Parathyroid adenoma (tissue), 2 donors: ENCODE measurements at regions not wholly inside any gene's neighbourhood (a gene's known extent, or its start where the extent isn't known, plus 50 kb on each side); places are given as distances from the start of the nearest gene placed in this dataset.

ENCODE experiments used
- H2AFZ ChIP-seq: fragments of 300-600 bp; sonication (generic); one replicate; pipeline ENCODE4 v1.7.0; 2017; ENCODE audit warnings: antibody characterized with exemption, mild to moderate bottlenecking
- H3K27ac ChIP-seq: fragments of 300-600 bp; sonication (generic); one replicate; pipeline ENCODE4 v1.7.0; 2017
- H3K27me3 ChIP-seq: fragments of 300-600 bp; sonication (generic); one replicate; pipeline ENCODE4 v1.7.0; 2017; ENCODE audit warnings: low read length; ENCODE audit not compliant: control insufficient read depth, insufficient read depth
- H3K36me3 ChIP-seq: fragments of 300-600 bp; sonication (generic); one replicate; pipeline ENCODE4 v1.7.0; 2017; ENCODE audit warnings: low read length; ENCODE audit not compliant: control insufficient read depth, insufficient read depth
- H3K4me1 ChIP-seq: fragments of 300-600 bp; sonication (generic); one replicate; pipeline ENCODE4 v1.7.0; 2017; ENCODE audit warnings: control low read depth
- H3K4me2 ChIP-seq: fragments of 300-600 bp; sonication (generic); one replicate; pipeline ENCODE4 v1.7.0; 2017; ENCODE audit warnings: low read length
- H3K4me3 ChIP-seq: fragments of 300-600 bp; sonication (generic); one replicate; pipeline ENCODE4 v1.7.0; 2017; ENCODE audit warnings: low read depth, low read length
- H3K79me2 ChIP-seq: fragments of 300-600 bp; sonication (generic); one replicate; pipeline ENCODE4 v1.7.0; 2017; ENCODE audit warnings: control low read depth
- H3K9ac ChIP-seq: fragments of 300-600 bp; sonication (generic); one replicate; pipeline ENCODE4 v1.7.0; 2017; ENCODE audit warnings: mild to moderate bottlenecking
- H3K9me3 ChIP-seq: fragments of 300-600 bp; sonication (generic); one replicate; pipeline ENCODE4 v1.7.0; 2017; ENCODE audit warnings: low read length; ENCODE audit not compliant: control insufficient read depth
- CTCF ChIP-seq: fragments of 300-600 bp; sonication (generic); IDR thresholded peaks from one replicate; pipeline ENCODE4 v1.7.0; 2017; ENCODE audit warnings: antibody characterized with exemption, mild to moderate bottlenecking
- donor health status: primary hyperparathyroidism.

GRCh38 chr7:37540917-37541316 lies 92.3 kb upstream of the ELMO1 start:
- Histone ChIP-seq H3K36me3 (no peaks in the 10 kb centered on the region), H3K79me2 (no peaks in the 10 kb centered on the region), H3K4me1 (no peaks in the 10 kb centered on the region), H3K27ac (no peak overlapping the region), H2AFZ (no peak overlapping the region), H3K9me3 (no peaks in the 10 kb centered on the region), H3K27me3 (no peaks in the 10 kb centered on the region), H3K4me3 (no peak overlapping the region), H3K9ac (no peak overlapping the region), H3K4me2 (no peak overlapping the region)
- no peak for TF ChIP-seq CTCF

GRCh38 chr7:37541810-37542443 lies 93.3 kb upstream of the ELMO1 start:
- no peaks in the 10 kb centered on the region for H3K79me2 ChIP-seq
- no peak overlapping the region for H3K4me2 ChIP-seq
- H3K9me3 ChIP-seq: no peaks in the 10 kb centered on the region

GRCh38 chr7:37545619-37546534 lies 97.2 kb upstream of the ELMO1 start:
- Histone ChIP-seq H3K4me3 (no peak overlapping the region), H2AFZ (no peak overlapping the region), H3K27ac (no peak overlapping the region), H3K4me1 (no peaks in the 10 kb centered on the region), H3K9ac (no peak overlapping the region), H3K36me3 (no peaks in the 10 kb centered on the region), H3K79me2 (no peaks in the 10 kb centered on the region), H3K4me2 (no peak overlapping the region), H3K9me3 (no peaks in the 10 kb centered on the region), H3K27me3 (no peaks in the 10 kb centered on the region)
- TF ChIP-seq CTCF: no peak

More at GRCh38 chr7:37541810-37542443, 93.3 kb upstream of the ELMO1 start:
- Histone ChIP-seq H3K4me1 (no peaks in the 10 kb centered on the region), H3K27me3 (no peaks in the 10 kb centered on the region), H3K4me3 (no peak overlapping the region), H2AFZ (no peak overlapping the region), H3K27ac (no peak overlapping the region), H3K9ac (no peak overlapping the region), H3K36me3 (no peaks in the 10 kb centered on the region)
- no peak for TF ChIP-seq CTCF

GRCh38 chr7:37546677-37547076 lies 98.0 kb upstream of the ELMO1 start:
- Histone ChIP-seq H3K79me2 (no peaks in the 10 kb centered on the region), H3K9me3 (no peaks in the 10 kb centered on the region), H3K27ac (no peak overlapping the region), H2AFZ (no peak overlapping the region), H3K4me3 (no peak overlapping the region), H3K36me3 (no peaks in the 10 kb centered on the region), H3K4me2 (no peak overlapping the region), H3K9ac (no peak overlapping the region), H3K27me3 (no peaks in the 10 kb centered on the region), H3K4me1 (no peaks in the 10 kb centered on the region)
- no peak for TF ChIP-seq CTCF
